HG02798 (cell line): ENCODE measurements at regions not wholly inside any gene's neighbourhood (a gene's known extent, or its start where the extent isn't known, plus 50 kb on each side); places are given as distances from the start of the nearest gene placed in this dataset.
A peak's percentile ranks its signal among the peaks of the same experiment; 100 is the strongest.

Experiments
- ATAC-seq: cut with Tn5 transposase; IDR thresholded peaks from one replicate; pipeline ENCODE4 v1.9.1; 2021; ENCODE audit warnings: mild to moderate bottlenecking; ENCODE audit not compliant: unreplicated experiment, poor library complexity

- ATAC-seq: peak; percentile 69
Observed at GRCh38 chr18:76208678-76209306, 286.2 kb downstream of the ZNF516 start.

DNA sequence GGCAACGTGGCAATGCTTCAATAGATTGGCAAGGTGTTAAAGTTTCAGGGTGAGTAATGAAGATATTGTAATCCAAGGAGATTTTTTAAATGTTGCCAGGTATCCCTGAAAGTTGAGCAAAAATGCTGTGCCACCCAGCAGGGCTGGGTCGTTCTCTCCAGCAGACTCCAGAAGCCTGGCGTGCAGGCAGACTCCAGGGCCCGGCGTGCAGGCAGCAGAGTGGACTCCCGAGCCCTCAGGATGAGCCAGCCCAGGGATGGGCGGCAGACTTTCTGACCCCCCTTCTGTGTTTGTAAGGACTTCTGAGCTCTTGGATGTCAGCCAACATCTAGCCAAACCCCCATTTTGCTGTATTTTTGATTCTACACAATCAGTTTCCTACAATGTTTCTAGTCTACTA lies 289.1 kb downstream of the ZNF516 start:
- ATAC-seq: no peak

GRCh38 chr18:76203552-76203951 lies 291.5 kb downstream of the ZNF516 start:
- no peak for ATAC-seq

DNA sequence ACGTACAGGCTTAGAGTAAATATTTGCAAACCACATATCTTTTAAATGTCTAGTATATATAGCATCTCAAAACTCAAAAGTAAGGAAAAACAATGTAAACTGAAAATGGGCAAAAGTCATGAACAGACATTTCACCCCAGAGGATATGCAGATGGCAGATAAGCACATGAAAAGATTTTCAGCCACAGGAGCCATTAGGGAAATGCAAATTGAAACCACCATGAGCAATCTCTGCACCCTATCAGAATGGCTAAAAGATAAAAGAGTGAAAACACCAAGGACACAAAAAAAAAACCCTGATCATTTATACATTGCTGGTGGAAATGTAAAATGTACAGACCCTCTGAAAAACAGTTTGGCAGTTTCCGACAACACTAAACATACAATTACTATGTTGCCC lies 292.7 kb downstream of the ZNF516 start:
- ATAC-seq: no peak

DNA sequence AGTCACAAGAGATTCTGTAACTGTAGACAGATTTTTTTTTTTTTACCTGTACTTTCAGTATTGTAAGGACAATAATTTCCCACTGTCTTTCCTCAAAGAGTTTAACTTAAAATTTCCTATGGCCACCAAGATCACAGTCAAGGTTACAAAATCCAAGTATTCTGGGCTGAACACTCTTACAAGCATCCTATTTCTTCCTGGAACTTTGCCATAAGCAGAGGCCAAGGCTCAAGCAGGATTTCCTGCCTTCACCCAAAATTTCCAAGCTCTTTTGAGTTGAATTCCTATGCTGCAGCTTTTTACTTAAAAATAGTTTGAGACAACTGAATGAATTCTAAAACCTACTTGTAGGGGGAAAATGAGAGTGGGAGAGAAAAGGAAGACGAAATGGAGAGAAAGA lies 299.4 kb downstream of the ZNF516 start:
- ATAC-seq: no peak

GRCh38 chr18:76188097-76188496 lies 306.9 kb downstream of the ZNF516 start:
- ATAC-seq: no peak

DNA sequence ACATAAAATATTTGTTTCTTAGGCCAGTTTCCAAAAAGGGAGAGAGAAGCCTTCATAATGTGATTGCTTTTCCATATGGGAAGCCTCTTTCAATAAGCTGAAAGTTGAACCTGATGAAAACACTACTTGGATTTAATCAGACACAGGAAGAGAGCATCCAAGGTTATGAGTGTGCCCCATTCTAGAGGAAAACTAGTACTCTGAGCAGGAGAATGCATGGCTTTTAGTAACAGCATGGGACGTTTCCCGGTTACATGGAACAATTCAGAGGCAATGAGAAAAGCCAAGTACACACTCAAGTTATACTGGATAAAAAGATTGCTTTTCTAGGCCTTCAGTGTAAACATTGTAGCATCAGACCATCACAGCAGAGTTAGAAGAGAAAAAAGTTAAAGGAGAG lies 315.8 kb downstream of the ZNF516 start:
- ATAC-seq: no peak

DNA sequence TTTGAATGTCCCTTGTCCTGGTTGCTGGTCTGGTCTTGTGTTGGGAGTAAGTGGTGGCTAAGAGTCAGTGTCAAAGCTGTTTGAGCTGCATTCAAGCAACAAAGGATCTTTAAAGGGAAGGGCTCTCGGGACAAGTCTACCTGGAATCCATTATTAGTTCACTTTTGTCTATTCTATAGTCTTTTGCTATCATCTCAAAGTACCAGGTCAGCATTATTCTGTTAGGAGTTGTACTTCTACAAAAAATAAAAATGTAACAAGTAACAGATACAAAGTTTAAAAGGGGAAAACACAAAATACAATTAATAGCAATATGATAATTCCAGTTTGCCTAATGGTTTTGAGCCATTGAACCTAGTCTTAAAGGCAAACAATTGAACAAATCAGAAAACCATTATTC lies 317.9 kb downstream of the ZNF516 start:
- no peak for ATAC-seq

DNA sequence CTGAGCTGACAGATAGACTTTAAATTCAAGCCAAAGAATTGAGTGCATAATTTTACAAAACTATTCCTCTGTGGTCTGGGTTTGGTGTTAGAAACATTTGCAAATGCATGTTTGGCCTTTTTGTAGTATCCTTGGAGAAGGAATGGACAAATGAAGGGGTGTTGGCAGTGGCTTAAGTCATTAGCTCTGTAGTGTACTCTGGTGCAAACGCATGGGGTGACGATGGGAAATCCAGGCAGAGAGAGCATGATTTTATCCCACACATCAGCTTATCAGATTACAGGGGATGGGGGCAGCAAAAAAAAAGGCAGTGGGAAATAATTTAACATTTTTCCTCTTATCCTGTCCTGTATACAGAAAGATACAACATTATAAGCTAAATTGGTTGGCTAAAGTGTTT lies 320.6 kb downstream of the ZNF516 start:
- no peak for ATAC-seq

GRCh38 chr18:76169733-76170132 lies 325.3 kb downstream of the ZNF516 start:
- ATAC-seq: no peak

DNA sequence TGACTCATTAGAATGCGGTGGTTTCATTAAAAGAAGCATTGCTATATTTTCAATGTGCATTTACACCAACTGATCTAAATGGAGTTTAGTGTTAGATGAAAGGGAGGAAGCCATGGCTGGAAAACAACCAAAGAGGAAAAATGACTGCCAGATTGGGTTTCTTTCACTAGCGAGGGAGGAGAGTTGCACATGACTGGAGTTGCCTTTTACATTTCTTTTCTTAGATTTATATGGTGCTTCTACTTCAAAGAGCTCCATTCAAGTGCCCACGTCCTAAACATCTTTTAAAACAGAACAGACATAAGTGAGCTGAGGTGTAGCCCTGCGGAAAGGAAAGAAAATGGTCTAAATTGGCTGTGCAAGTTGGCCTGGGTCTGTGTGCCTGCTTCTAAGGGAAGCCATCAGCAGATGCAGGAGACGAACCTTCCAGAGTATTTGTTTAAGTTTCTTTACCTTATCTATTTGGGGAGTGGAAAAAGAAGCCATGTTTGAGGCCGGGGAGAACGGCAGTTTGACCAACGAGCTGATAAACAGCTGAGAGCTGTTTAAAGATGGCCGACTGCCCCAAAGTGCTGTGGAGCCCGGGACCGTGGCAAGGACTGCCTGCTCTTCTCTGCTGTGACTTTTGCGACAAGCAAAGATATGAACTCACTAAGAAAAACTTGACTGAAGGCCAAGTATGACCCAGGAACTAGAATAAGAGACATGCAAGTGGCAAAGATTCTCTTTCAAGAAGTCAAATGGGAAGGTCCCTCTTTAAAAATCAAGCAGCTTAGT lies 327.0 kb downstream of the ZNF516 start:
- no peak for ATAC-seq

- no peak for ATAC-seq
Observed at GRCh38 chr18:76167410-76167809, 327.6 kb downstream of the ZNF516 start.

DNA sequence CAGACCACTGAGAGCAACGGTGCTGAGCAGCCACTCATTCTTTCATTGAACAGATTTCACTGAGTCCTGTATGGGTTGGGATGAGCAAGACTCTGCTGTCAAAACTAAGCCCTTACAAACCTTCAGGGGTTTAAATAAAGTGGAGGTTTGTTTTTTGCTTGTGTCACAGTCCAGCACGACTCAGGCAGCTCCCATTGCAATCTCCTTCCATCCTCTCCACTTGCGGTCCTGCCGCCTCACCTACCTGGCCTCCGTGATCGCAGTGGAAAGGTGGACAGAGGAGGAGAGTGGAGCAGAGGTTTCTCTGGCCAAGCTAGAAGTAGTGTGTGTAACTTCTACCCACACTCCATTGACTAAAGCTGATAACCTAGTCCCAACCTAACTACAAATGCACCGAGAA lies 332.2 kb downstream of the ZNF516 start:
- ATAC-seq: no peak

- no peak for ATAC-seq
Observed at GRCh38 chr18:76161983-76162382, 333.1 kb downstream of the ZNF516 start.

DNA sequence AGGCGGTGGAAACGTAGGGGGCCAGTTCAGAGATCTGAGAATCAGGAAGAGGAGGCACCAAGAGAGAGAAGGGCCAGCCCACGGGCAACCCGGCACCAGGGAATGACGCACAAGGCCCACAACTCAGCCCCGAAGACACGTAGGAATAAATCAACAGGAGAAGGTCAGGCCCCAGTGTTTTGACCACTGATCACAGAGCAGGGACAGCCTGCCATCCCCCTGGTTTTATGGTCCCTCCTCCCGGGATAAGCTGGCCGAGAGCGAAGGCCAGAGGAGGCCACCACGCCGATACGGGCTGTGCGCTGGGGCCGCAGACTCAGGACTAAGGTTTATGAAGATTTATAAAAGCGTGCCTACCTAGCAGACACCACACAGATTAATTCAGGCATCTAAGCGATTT lies 341.4 kb downstream of the ZNF516 start:
- no peak for ATAC-seq

GRCh38 chr18:76149734-76150133 lies 345.3 kb downstream of the ZNF516 start:
- no peak for ATAC-seq

- no peak for ATAC-seq
Observed at GRCh38 chr18:76149284-76149683, 345.8 kb downstream of the ZNF516 start.

- no peak for ATAC-seq
Observed at GRCh38 chr18:76145521-76146376, 349.3 kb downstream of the ZNF516 start.

DNA sequence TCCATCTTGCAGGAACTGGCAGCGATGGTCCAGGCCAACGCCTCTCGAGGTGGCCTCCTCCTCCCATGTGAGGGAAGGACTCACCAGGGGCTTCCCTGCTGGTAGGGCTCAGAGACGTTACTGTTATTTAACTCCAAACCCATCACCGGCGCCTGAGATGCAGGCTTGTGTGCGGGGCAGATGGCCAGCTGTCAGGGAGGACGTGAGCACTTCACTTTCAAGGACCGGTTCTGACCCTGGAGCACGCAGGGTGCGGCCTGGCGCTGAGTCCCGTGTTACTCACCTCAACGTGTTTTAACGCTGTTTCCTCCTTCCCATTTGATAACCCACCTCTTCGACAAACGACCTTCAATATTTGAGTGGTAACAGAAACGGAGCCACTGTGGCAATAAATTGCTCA lies 350.2 kb downstream of the ZNF516 start:
- no peak for ATAC-seq

DNA sequence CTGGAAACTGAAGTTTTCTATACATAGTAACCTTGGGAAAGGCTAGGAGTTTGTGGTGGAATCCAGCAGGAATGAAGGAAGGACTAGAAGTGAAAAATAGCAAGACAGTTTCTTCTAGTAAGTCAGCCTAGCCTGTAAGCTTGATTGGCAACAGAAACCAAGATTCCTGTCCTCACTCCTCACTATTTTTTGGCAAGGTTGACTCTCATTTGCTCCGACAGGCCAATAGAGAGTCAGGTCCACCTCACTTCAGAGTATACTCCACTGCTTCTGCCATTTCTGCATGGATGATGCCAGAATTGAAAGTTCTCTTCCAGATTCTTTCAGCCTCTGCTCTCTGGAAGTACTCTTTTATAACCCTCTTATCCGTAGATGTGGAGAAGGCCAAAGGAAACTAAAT lies 352.4 kb downstream of the ZNF516 start:
- ATAC-seq: no peak

DNA sequence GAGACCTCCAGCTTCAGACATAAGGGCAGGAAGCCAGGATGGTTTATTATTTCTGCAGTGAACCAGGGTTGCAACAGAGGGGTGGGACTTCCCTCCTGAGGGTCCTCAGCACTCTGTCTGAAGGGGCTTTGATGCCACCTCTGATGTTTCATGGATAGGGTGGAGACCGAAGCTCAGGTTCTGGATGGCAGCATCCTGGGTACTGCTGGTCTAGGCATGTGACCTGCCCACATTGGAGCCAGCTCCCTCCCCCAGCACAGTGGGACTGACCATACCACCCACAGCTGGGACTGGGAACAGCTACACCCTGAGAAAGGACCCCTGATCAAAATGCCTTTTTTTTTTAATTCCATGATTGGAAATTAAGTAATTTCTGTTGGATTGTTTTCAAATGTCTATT lies 355.2 kb downstream of the ZNF516 start:
- no peak for ATAC-seq
